ENCODE measurements at regions not wholly inside any gene's neighbourhood (a gene's known extent, or its start where the extent isn't known, plus 50 kb on each side); places are given as distances from the start of the nearest gene placed in this dataset.

- intact Hi-C loops (cut with DNase I) = no loop called here
- TF ChIP-seq CTCF (IDR thresholded peaks at IDR 0.05) = peak; percentile 69
- no peak overlapping the region for H3K4me3 ChIP-seq
Measured at GRCh38 chr13:44191504-44192171, 182.0 kb upstream of the SERP2 start.

GRCh38 chr13:44193731-44194130, 179.9 kb upstream of the SERP2 start:
- intact Hi-C loops (cut with DNase I) = no loop called here
- DNase-seq = no peak
- Histone ChIP-seq H3K4me3 (no peak overlapping the region), H3K27ac (no peak overlapping the region), H3K9ac (ENCODE audit: low read depth in 2 of 2, low read length in 2 of 2) (no peak overlapping the region), H3K36me3 (no peaks in the 10 kb centered on the region), H3K27me3 (no peaks in the 10 kb centered on the region), H3K4me1 (no peaks in the 10 kb centered on the region), H3K9me3 (no peaks in the 10 kb centered on the region)
- no peak for TF ChIP-seq CTCF (IDR thresholded peaks at IDR 0.05)

More at GRCh38 chr13:44191504-44192171, 182.0 kb upstream of the SERP2 start:
- no peak overlapping the region for H3K9ac ChIP-seq (ENCODE audit: low read depth in 2 of 2, low read length in 2 of 2)
- no peaks in the 10 kb centered on the region for H3K27me3 ChIP-seq
- H3K27ac ChIP-seq = no peak overlapping the region
- H3K9me3 ChIP-seq = no peaks in the 10 kb centered on the region
- H3K36me3 ChIP-seq = no peaks in the 10 kb centered on the region
- peak; percentile 54 for DNase-seq
- H3K4me1 ChIP-seq = no peaks in the 10 kb centered on the region

GRCh38 chr13:44195245-44195644, 178.4 kb upstream of the SERP2 start:
- Histone ChIP-seq H3K4me1 (no peaks in the 10 kb centered on the region), H3K9me3 (no peaks in the 10 kb centered on the region), H3K36me3 (no peaks in the 10 kb centered on the region), H3K9ac (ENCODE audit: low read depth in 2 of 2, low read length in 2 of 2) (no peak overlapping the region), H3K4me3 (no peak overlapping the region), H3K27ac (no peak overlapping the region), H3K27me3 (no peaks in the 10 kb centered on the region)
- no peak for DNase-seq
- intact Hi-C loops (cut with DNase I) = no loop called here
- TF ChIP-seq CTCF (IDR thresholded peaks at IDR 0.05) = no peak

GRCh38 chr13:44196196-44196751, 177.3 kb upstream of the SERP2 start:
- Histone ChIP-seq H3K27me3 (no peaks in the 10 kb centered on the region), H3K36me3 (no peaks in the 10 kb centered on the region), H3K4me1 (no peaks in the 10 kb centered on the region), H3K27ac (no peak overlapping the region), H3K4me3 (no peak overlapping the region), H3K9me3 (no peaks in the 10 kb centered on the region), H3K9ac (ENCODE audit: low read depth in 2 of 2, low read length in 2 of 2) (no peak overlapping the region)
- TF ChIP-seq CTCF (IDR thresholded peaks at IDR 0.05) = no peak
- intact Hi-C loops (cut with DNase I) = no loop called here
- no peak for DNase-seq

GRCh38 chr13:44197791-44198770, 175.5 kb upstream of the SERP2 start:
- no peaks in the 10 kb centered on the region for H3K36me3 ChIP-seq
- H3K4me3 ChIP-seq = no peak overlapping the region
- DNase-seq = no peak
- H3K9me3 ChIP-seq = no peaks in the 10 kb centered on the region
- H3K9ac ChIP-seq (ENCODE audit: low read depth in 2 of 2, low read length in 2 of 2) = no peak overlapping the region
- TF ChIP-seq CTCF (IDR thresholded peaks at IDR 0.05) = no peak
- no peak overlapping the region for H3K27ac ChIP-seq
- H3K27me3 ChIP-seq = no peaks in the 10 kb centered on the region
- intact Hi-C loops (cut with DNase I) = no loop called here
- H3K4me1 ChIP-seq = no peaks in the 10 kb centered on the region
